Neuronal stem cell (in vitro differentiated cells): ENCODE measurements at regions not wholly inside any gene's neighbourhood (a gene's known extent, or its start where the extent isn't known, plus 50 kb on each side); places are given as distances from the start of the nearest gene placed in this dataset.
A peak's percentile ranks its signal among the peaks of the same experiment; 100 is the strongest.

ENCODE experiments used
- DNase-seq: peaks from one replicate; pipeline ENCODE4 v3.0.0-alpha.2; 2013; ENCODE audit warnings: low spot score
- H2AFZ ChIP-seq: one replicate; pipeline ENCODE4 v1.6.1; 2013; ENCODE audit warnings: mild to moderate bottlenecking, low read length, inconsistent platforms
- H2AK5ac ChIP-seq: 2 replicates; pipeline ENCODE4 v1.6.1; 2013; ENCODE audit warnings: low read depth, mild to moderate bottlenecking, inconsistent platforms, low read length, moderate library complexity, mixed read lengths
- H2BK120ac ChIP-seq: 2 replicates; pipeline ENCODE4 v1.6.1; 2013; ENCODE audit warnings: low read depth, mild to moderate bottlenecking, inconsistent platforms, low read length, moderate library complexity, mixed read lengths
- H2BK12ac ChIP-seq: one replicate; pipeline ENCODE4 v1.6.1; 2013; ENCODE audit warnings: low read length, inconsistent platforms
- H2BK15ac ChIP-seq: 2 replicates; pipeline ENCODE4 v1.6.1; 2013; ENCODE audit warnings: mild to moderate bottlenecking, low read length, inconsistent platforms, mixed read lengths
- H2BK5ac ChIP-seq: one replicate; pipeline ENCODE4 v1.6.1; 2013; ENCODE audit warnings: inconsistent platforms, mild to moderate bottlenecking, low read length, moderate library complexity
- H3K14ac ChIP-seq: one replicate; pipeline ENCODE4 v1.6.1; 2013; ENCODE audit warnings: low read length, inconsistent platforms
- H3K18ac ChIP-seq: 2 replicates; pipeline ENCODE4 v1.6.1; 2013; ENCODE audit warnings: low read length, inconsistent platforms
- H3K23ac ChIP-seq: 2 replicates; pipeline ENCODE4 v1.6.1; 2013; ENCODE audit warnings: low read depth, mild to moderate bottlenecking, mixed read lengths, low read length, inconsistent platforms; ENCODE audit not compliant: poor library complexity
- H3K27ac ChIP-seq: replicated peaks from 3 replicates; pipeline ENCODE4 v1.5.1; 2013; ENCODE audit warnings: low read length, inconsistent platforms
- H3K27me3 ChIP-seq, 3 experiments: 2 replicates each; pipeline ENCODE4 v1.6.1; 2013; ENCODE audit warnings: low read length in 3 of 3, mild to moderate bottlenecking in 2 of 3, inconsistent platforms in 1 of 3, low read depth in 1 of 3, mixed read lengths in 1 of 3, moderate library complexity in 1 of 3; ENCODE audit not compliant: control insufficient read depth in 3 of 3, insufficient read depth in 3 of 3
- H3K36me3 ChIP-seq, 2 donors: replicated peaks in 1 of 2; 2 replicates each; pipeline ENCODE4 v1.6.1; 2013; ENCODE audit warnings: low read length in 2 of 2; ENCODE audit not compliant: control insufficient read depth in 2 of 2, insufficient read depth in 2 of 2
- H3K4ac ChIP-seq: 2 replicates; pipeline ENCODE4 v1.6.1; 2013; ENCODE audit warnings: inconsistent platforms, mild to moderate bottlenecking, low read length, moderate library complexity
- H3K4me1 ChIP-seq, 2 donors: 1 replicate in 1 of 2; 2 replicates in 1 of 2; pipeline ENCODE4 v1.6.1; 2013; ENCODE audit warnings: low read length in 2 of 2, low read depth in 1 of 2; ENCODE audit not compliant: control insufficient read depth in 2 of 2, insufficient read depth in 1 of 2
- H3K4me2 ChIP-seq: one replicate; pipeline ENCODE4 v1.6.1; 2013; ENCODE audit warnings: mild to moderate bottlenecking, low read length, inconsistent platforms; ENCODE audit not compliant: insufficient read depth, poor library complexity, severe bottlenecking
- H3K4me3 ChIP-seq, 2 donors: 2 replicates each; pipeline ENCODE4 v1.5.1; 2013; ENCODE audit warnings: low read length in 2 of 2, mild to moderate bottlenecking in 2 of 2, inconsistent platforms in 1 of 2, moderate library complexity in 1 of 2
- H3K79me1 ChIP-seq: one replicate; pipeline ENCODE4 v1.6.1; 2013; ENCODE audit warnings: low read depth, mild to moderate bottlenecking, inconsistent platforms, low read length, moderate library complexity
- H3K9ac ChIP-seq: one replicate; pipeline ENCODE4 v1.6.1; 2013; ENCODE audit warnings: mild to moderate bottlenecking, low read depth, low read length, inconsistent platforms; ENCODE audit not compliant: poor library complexity
- H3K9me3 ChIP-seq, 2 donors: replicated peaks in 1 of 2; 2 replicates each; pipeline versions ENCODE3 to v1.6.1; 2013; ENCODE audit warnings: low read length in 2 of 2, mild to moderate bottlenecking in 2 of 2, inconsistent platforms in 1 of 2, low read depth in 1 of 2, mixed read lengths in 1 of 2, moderate library complexity in 1 of 2; ENCODE audit not compliant: control insufficient read depth in 2 of 2, insufficient read depth in 1 of 2
- H4K8ac ChIP-seq: one replicate; pipeline ENCODE4 v1.6.1; 2013; ENCODE audit warnings: low read depth, mild to moderate bottlenecking, inconsistent platforms, low read length, moderate library complexity
- H4K91ac ChIP-seq: one replicate; pipeline ENCODE4 v1.6.1; 2013; ENCODE audit warnings: low read length, low read depth, mild to moderate bottlenecking, inconsistent platforms; ENCODE audit not compliant: poor library complexity
- WGBS, 2 donors: extraction: QIAGEN DNeasy Blood & Tissue Kit; methylation state at CpG; one replicate each; pipeline ENCODE4 v1.1.7; 2013; ENCODE audit warnings: missing lambda C conversion rate in 2 of 2, mixed read lengths in 1 of 2; ENCODE audit not compliant: insufficient read length in 2 of 2, insufficient replicate concordance in 1 of 2; ENCODE audit errors: extremely low coverage in 2 of 2; 5-methylcytosine and 5-hydroxymethylcytosine counted together

GRCh38 chr6:122859676-122860075, 70.6 kb downstream of the SMPDL3A start:
- Histone ChIP-seq H4K8ac (no peak overlapping the region), H4K91ac (no peak overlapping the region), H2BK12ac (no peak overlapping the region), H3K27me3 (no peaks in the 10 kb centered on the region), H3K27ac (no peak overlapping the region), H3K9ac (no peak overlapping the region), H3K9me3 (no peaks in the 10 kb centered on the region), H2AFZ (no peak overlapping the region), H3K18ac (no peak overlapping the region), H2AK5ac (no peak overlapping the region), H3K4me3 (no peak overlapping the region), H3K4me2 (no peak overlapping the region), H3K23ac (no peak overlapping the region), H2BK15ac (no peak overlapping the region), H3K14ac (no peak overlapping the region), H3K79me1 (no peaks in the 10 kb centered on the region), H3K4ac (no peak overlapping the region), H3K36me3 (no peaks in the 10 kb centered on the region), H2BK120ac (no peak overlapping the region), H2BK5ac (no peak overlapping the region), H3K4me1 (peaks cover 0 to 2% of the 10 kb centered on the region in 2 donors)
- WGBS, 2 donors = no CpG with 5 or more reads among the region's 6 CpGs
- no peak for DNase-seq

- Histone ChIP-seq H3K14ac (no peak overlapping the region), H3K4ac (no peak overlapping the region), H3K23ac (no peak overlapping the region), H3K4me2 (no peak overlapping the region), H3K4me3 (no peak overlapping the region), H2BK12ac (no peak overlapping the region), H3K9me3 (no peaks in the 10 kb centered on the region), H3K18ac (no peak overlapping the region), H3K27me3 (no peaks in the 10 kb centered on the region), H2AK5ac (no peak overlapping the region), H3K4me1 (peaks cover 0 to 2% of the 10 kb centered on the region in 2 donors), H4K91ac (no peak overlapping the region), H2AFZ (no peak overlapping the region), H3K79me1 (no peaks in the 10 kb centered on the region), H3K36me3 (no peaks in the 10 kb centered on the region), H2BK120ac (no peak overlapping the region), H2BK15ac (no peak overlapping the region), H3K9ac (no peak overlapping the region), H2BK5ac (no peak overlapping the region), H3K27ac (no peak overlapping the region), H4K8ac (no peak overlapping the region)
- DNase-seq = no peak
- WGBS, 2 donors = no CpG with 5 or more reads among the region's 1 CpG
These were observed 72.5 kb downstream of the SMPDL3A start for GRCh38 chr6:122861594-122861993.

GRCh38 chr6:122868137-122868536, 79.1 kb downstream of the SMPDL3A start:
- no peak overlapping the region for H2AK5ac ChIP-seq
- H2BK15ac ChIP-seq = no peak overlapping the region
- H3K4me1 ChIP-seq = no peaks in the 10 kb centered on the region
- H3K4ac ChIP-seq = no peak overlapping the region
- H4K91ac ChIP-seq = no peak overlapping the region
- no peak overlapping the region for H3K4me2 ChIP-seq
- no peak overlapping the region for H3K9ac ChIP-seq
- H2AFZ ChIP-seq = no peak overlapping the region
- H3K18ac ChIP-seq = no peak overlapping the region
- no peak overlapping the region for H2BK5ac ChIP-seq
- H4K8ac ChIP-seq = no peak overlapping the region
- H3K23ac ChIP-seq = no peak overlapping the region
- no peak overlapping the region for H2BK12ac ChIP-seq
- no peaks in the 10 kb centered on the region for H3K36me3 ChIP-seq
- no peaks in the 10 kb centered on the region for H3K9me3 ChIP-seq
- H3K79me1 ChIP-seq = no peaks in the 10 kb centered on the region
- DNase-seq = no peak
- no peak overlapping the region for H3K4me3 ChIP-seq
- H3K14ac ChIP-seq = no peak overlapping the region
- no peak overlapping the region for H3K27ac ChIP-seq
- no peaks in the 10 kb centered on the region for H3K27me3 ChIP-seq
- H2BK120ac ChIP-seq = no peak overlapping the region

- no peak overlapping the region for H2BK12ac ChIP-seq
- H3K79me1 ChIP-seq = no peaks in the 10 kb centered on the region
- no peak overlapping the region for H2BK15ac ChIP-seq
- H4K8ac ChIP-seq = no peak overlapping the region
- no peaks in the 10 kb centered on the region for H3K36me3 ChIP-seq
- DNase-seq = peak; percentile 36
- H2BK120ac ChIP-seq = no peak overlapping the region
- H2BK5ac ChIP-seq = no peak overlapping the region
- H3K4me2 ChIP-seq = no peak overlapping the region
- H3K9ac ChIP-seq = no peak overlapping the region
- no peak overlapping the region for H2AFZ ChIP-seq
- no peak overlapping the region for H3K18ac ChIP-seq
- no peak overlapping the region for H3K14ac ChIP-seq
- H3K4me1 ChIP-seq = no peaks in the 10 kb centered on the region
- no peak overlapping the region for H3K23ac ChIP-seq
- H3K27me3 ChIP-seq = no peaks in the 10 kb centered on the region
- H3K4ac ChIP-seq = no peak overlapping the region
- H3K4me3 ChIP-seq = no peak overlapping the region
- no peak overlapping the region for H2AK5ac ChIP-seq
- H3K9me3 ChIP-seq = no peaks in the 10 kb centered on the region
- H3K27ac ChIP-seq = no peak overlapping the region
- no peak overlapping the region for H4K91ac ChIP-seq
These were observed 80.5 kb downstream of the SMPDL3A start for GRCh38 chr6:122869437-122870024.
